ENCODE measurements at regions not wholly inside any gene's neighbourhood (a gene's known extent, or its start where the extent isn't known, plus 50 kb on each side); places are given as distances from the start of the nearest gene placed in this dataset.

DNA sequence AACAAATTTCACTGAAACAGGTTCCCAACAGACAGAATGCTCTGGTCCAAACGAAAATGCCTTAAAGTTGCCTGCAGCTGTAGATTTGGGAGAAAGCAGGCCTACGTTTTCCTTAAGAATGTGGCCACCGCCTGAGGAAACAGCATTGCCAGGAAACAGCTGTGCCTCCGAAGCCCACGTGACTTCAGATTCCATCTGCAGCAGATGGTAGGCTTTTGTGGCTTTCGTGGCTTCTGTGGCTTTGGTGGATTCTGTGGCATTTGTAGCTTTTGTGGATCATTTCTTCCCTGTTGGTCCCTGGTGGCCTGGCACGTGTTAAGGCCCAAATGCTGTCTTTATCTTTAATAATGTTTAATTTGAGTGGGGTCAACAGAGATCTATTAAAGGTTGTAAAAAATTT, 222.9 kb downstream of the TTLL2 start:
- no peaks in the 10 kb centered on the region for H3K4me1 ChIP-seq (ENCODE audit: insufficient read depth, low read length, severe bottlenecking)
- H3K27ac ChIP-seq (ENCODE audit: low read depth, low read length, poor library complexity, severe bottlenecking), result no peak overlapping the region
- no peak overlapping the region for H3K9ac ChIP-seq (ENCODE audit: low read length)
- H3K9me2 ChIP-seq (ENCODE audit: low read depth, low read length), result no peaks in the 10 kb centered on the region
- H3K4me2 ChIP-seq (ENCODE audit: low read length), result no peak overlapping the region
- H3K4me3 ChIP-seq (ENCODE audit: low read depth, low read length, poor library complexity, severe bottlenecking), result no peak overlapping the region
- no peaks in the 10 kb centered on the region for H3F3A ChIP-seq (ENCODE audit: insufficient read depth, low read length)
- H2AFZ ChIP-seq (ENCODE audit: low read length), result no peak overlapping the region
- H3K9me3 ChIP-seq (ENCODE audit: low read length), result no peaks in the 10 kb centered on the region
- H4K20me1 ChIP-seq (ENCODE audit: insufficient read depth, low read length), result no peaks in the 10 kb centered on the region
- TF ChIP-seq CTCF (IDR thresholded peaks at IDR 0.05; ENCODE audit: low read length) (no peak), EZH2 (IDR thresholded peaks at IDR 0.05; ENCODE audit: borderline replicate concordance, low read length) (no peak)
- no peaks in the 10 kb centered on the region for H3K36me3 ChIP-seq (ENCODE audit: insufficient read depth, low read length)
- no peaks in the 10 kb centered on the region for H3K27me3 ChIP-seq (ENCODE audit: insufficient read depth, low read length)
- H3K79me2 ChIP-seq (ENCODE audit: insufficient read depth, low read length), result no peaks in the 10 kb centered on the region

DNA sequence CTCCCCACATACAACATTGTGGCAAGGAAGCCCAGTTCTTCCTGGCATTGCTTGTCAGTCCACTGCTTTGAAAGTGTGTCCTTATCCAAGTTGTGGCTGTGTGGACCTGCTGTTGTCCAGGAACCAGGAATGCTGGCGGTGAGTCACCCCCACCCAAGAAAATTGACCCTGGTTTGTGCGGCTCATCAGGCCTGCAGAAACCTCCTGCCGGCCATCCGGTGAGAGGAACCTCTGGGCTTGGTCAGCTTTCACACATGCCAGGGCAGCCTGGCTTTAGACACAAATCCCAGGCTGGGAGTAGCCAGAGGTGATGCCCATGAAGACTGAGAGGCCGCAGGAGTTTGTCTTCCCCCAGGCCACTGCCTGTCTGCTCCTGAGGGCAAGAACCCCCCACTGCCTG, 223.6 kb downstream of the TTLL2 start:
- H3K36me3 ChIP-seq (ENCODE audit: insufficient read depth, low read length), result no peaks in the 10 kb centered on the region
- no peak overlapping the region for H3K9ac ChIP-seq (ENCODE audit: low read length)
- no peak overlapping the region for H2AFZ ChIP-seq (ENCODE audit: low read length)
- no peak overlapping the region for H3K27ac ChIP-seq (ENCODE audit: low read depth, low read length, poor library complexity, severe bottlenecking)
- no peak for TF ChIP-seq CTCF (IDR thresholded peaks at IDR 0.05; ENCODE audit: low read length)
- TF ChIP-seq EZH2 (IDR thresholded peaks at IDR 0.05; ENCODE audit: borderline replicate concordance, low read length), result no peak
- H3K27me3 ChIP-seq (ENCODE audit: insufficient read depth, low read length), result no peaks in the 10 kb centered on the region
- H3K4me1 ChIP-seq (ENCODE audit: insufficient read depth, low read length, severe bottlenecking), result no peaks in the 10 kb centered on the region
- H4K20me1 ChIP-seq (ENCODE audit: insufficient read depth, low read length), result no peaks in the 10 kb centered on the region
- H3K4me3 ChIP-seq (ENCODE audit: low read depth, low read length, poor library complexity, severe bottlenecking), result no peak overlapping the region
- no peaks in the 10 kb centered on the region for H3K9me2 ChIP-seq (ENCODE audit: low read depth, low read length)
- H3K9me3 ChIP-seq (ENCODE audit: low read length), result no peaks in the 10 kb centered on the region
- H3K79me2 ChIP-seq (ENCODE audit: insufficient read depth, low read length), result no peaks in the 10 kb centered on the region
- no peaks in the 10 kb centered on the region for H3F3A ChIP-seq (ENCODE audit: insufficient read depth, low read length)
- no peak overlapping the region for H3K4me2 ChIP-seq (ENCODE audit: low read length)

GRCh38 chr6:167549213-167549612, 224.3 kb downstream of the TTLL2 start:
- Histone ChIP-seq H4K20me1 (ENCODE audit: insufficient read depth, low read length) (no peaks in the 10 kb centered on the region), H3K4me2 (ENCODE audit: low read length) (no peak overlapping the region), H3F3A (ENCODE audit: insufficient read depth, low read length) (no peaks in the 10 kb centered on the region), H3K27ac (ENCODE audit: low read depth, low read length, poor library complexity, severe bottlenecking) (no peak overlapping the region), H3K4me3 (ENCODE audit: low read depth, low read length, poor library complexity, severe bottlenecking) (no peak overlapping the region), H3K79me2 (ENCODE audit: insufficient read depth, low read length) (no peaks in the 10 kb centered on the region), H3K9ac (ENCODE audit: low read length) (no peak overlapping the region), H3K36me3 (ENCODE audit: insufficient read depth, low read length) (no peaks in the 10 kb centered on the region), H3K27me3 (ENCODE audit: insufficient read depth, low read length) (no peaks in the 10 kb centered on the region), H3K9me3 (ENCODE audit: low read length) (no peaks in the 10 kb centered on the region), H3K9me2 (ENCODE audit: low read depth, low read length) (no peaks in the 10 kb centered on the region), H3K4me1 (ENCODE audit: insufficient read depth, low read length, severe bottlenecking) (no peaks in the 10 kb centered on the region), H2AFZ (ENCODE audit: low read length) (no peak overlapping the region)
- TF ChIP-seq EZH2 (IDR thresholded peaks at IDR 0.05; ENCODE audit: borderline replicate concordance, low read length) (no peak), CTCF (IDR thresholded peaks at IDR 0.05; ENCODE audit: low read length) (no peak)

Measured in OCI-LY1 (cell line).